ENCODE measurements at regions not wholly inside any gene's neighbourhood (a gene's known extent, or its start where the extent isn't known, plus 50 kb on each side); places are given as distances from the start of the nearest gene placed in this dataset.

- intact Hi-C loops (cut with micrococcal nuclease) = no loop called here
- Histone ChIP-seq H3K9ac (ENCODE audit: low read length) (no peak overlapping the region), H3K4me2 (ENCODE audit: low read length) (no peak overlapping the region), H3K4me3 (replicated peaks in 1 of 2; ENCODE audit: low read depth in 1 of 2, low read length in 2 of 2) (no peak overlapping the region), H3K9me3 (ENCODE audit: control insufficient read depth in 1 of 2, insufficient read depth in 1 of 2, low read depth in 1 of 2, low read length in 2 of 2) (no peaks in the 10 kb centered on the region), H3K9me2 (ENCODE audit: insufficient read depth) (no peaks in the 10 kb centered on the region), H2AFZ (ENCODE audit: low read depth, low read length, poor library complexity, severe bottlenecking) (no peak overlapping the region), H3K27me3 (ENCODE audit: insufficient read depth, low read length) (no peaks in the 10 kb centered on the region), H4K20me1 (ENCODE audit: insufficient read depth) (no peaks in the 10 kb centered on the region), H3K27ac (ENCODE audit: low read depth, low read length) (no peak overlapping the region), H3K79me2 (ENCODE audit: insufficient read depth, low read length) (no peaks in the 10 kb centered on the region), H3K36me3 (ENCODE audit: control insufficient read depth in 1 of 2, insufficient read depth in 2 of 2, low read length in 2 of 2) (no peaks in the 10 kb centered on the region), H3K4me1 (ENCODE audit: control insufficient read depth in 1 of 2, insufficient read depth in 2 of 2, low read length in 2 of 2) (no peaks in the 10 kb centered on the region)
- DNase-seq (ENCODE audit: low read depth, low spot score) = no peak
- RAD21 ChIA-PET (ENCODE audit: low non-redundant PET in 1 of 2, low total read pairs in 2 of 2, uncharacterized antibody in 2 of 2, unreplicated experiment in 2 of 2) = no interaction called here
- TF ChIP-seq ZFX (IDR thresholded peaks at IDR 0.05) (no peak), TCF7L2 (IDR thresholded peaks at IDR 0.05; ENCODE audit: borderline replicate concordance, extremely low read depth, insufficient read depth, insufficient read length) (peak; percentile 7), JUND (IDR thresholded peaks at IDR 0.05) (no peak), CTCF (IDR thresholded peaks at IDR 0.05 in 2 of 3, conservative IDR thresholded peaks at IDR 0.05 in 1 of 3; ENCODE audit: borderline replicate concordance in 1 of 3, insufficient read depth in 1 of 3, low read depth in 2 of 3, low read length in 2 of 3) (no peak), SP1 (IDR thresholded peaks at IDR 0.05; ENCODE audit: low read depth) (no peak), MAX (IDR thresholded peaks at IDR 0.05) (no peak)
- no peak for ATAC-seq
- CTCF ChIA-PET = no interaction called here
- BruUV-seq (replicated peaks) = no TSS peak
- POLR2A ChIA-PET = no interaction called here
Measured at GRCh38 chr11:109120341-109120740, 301.6 kb upstream of the C11orf87 start.

GRCh38 chr11:109121173-109121932 is 300.6 kb upstream of the C11orf87 start:
- Histone ChIP-seq H3K9me3 (ENCODE audit: control insufficient read depth in 1 of 2, insufficient read depth in 1 of 2, low read depth in 1 of 2, low read length in 2 of 2) (no peaks in the 10 kb centered on the region), H3K27me3 (ENCODE audit: insufficient read depth, low read length) (no peaks in the 10 kb centered on the region), H3K4me3 (replicated peaks in 1 of 2; ENCODE audit: low read depth in 1 of 2, low read length in 2 of 2) (no peak overlapping the region), H2AFZ (ENCODE audit: low read depth, low read length, poor library complexity, severe bottlenecking) (no peak overlapping the region), H3K79me2 (ENCODE audit: insufficient read depth, low read length) (no peaks in the 10 kb centered on the region), H3K27ac (ENCODE audit: low read depth, low read length) (no peak overlapping the region), H3K4me1 (ENCODE audit: control insufficient read depth in 1 of 2, insufficient read depth in 2 of 2, low read length in 2 of 2) (no peaks in the 10 kb centered on the region), H3K36me3 (ENCODE audit: control insufficient read depth in 1 of 2, insufficient read depth in 2 of 2, low read length in 2 of 2) (no peaks in the 10 kb centered on the region), H3K4me2 (ENCODE audit: low read length) (no peak overlapping the region), H3K9ac (ENCODE audit: low read length) (no peak overlapping the region), H4K20me1 (ENCODE audit: insufficient read depth) (no peaks in the 10 kb centered on the region), H3K9me2 (ENCODE audit: insufficient read depth) (no peaks in the 10 kb centered on the region)
- ChIA-PET CTCF (no interaction called here), RAD21 (ENCODE audit: low non-redundant PET in 1 of 2, low total read pairs in 2 of 2, uncharacterized antibody in 2 of 2, unreplicated experiment in 2 of 2) (no interaction called here), POLR2A (no interaction called here)
- no TSS peak for BruUV-seq (replicated peaks)
- ATAC-seq (no peak), DNase-seq (ENCODE audit: low read depth, low spot score) (no peak)
- intact Hi-C loops (cut with micrococcal nuclease) = no loop called here
- TF ChIP-seq CEBPB (IDR thresholded peaks at IDR 0.05; ENCODE audit: low read depth) (no peak), SP1 (IDR thresholded peaks at IDR 0.05; ENCODE audit: low read depth) (no peak), TCF7L2 (IDR thresholded peaks at IDR 0.05; ENCODE audit: borderline replicate concordance, extremely low read depth, insufficient read depth, insufficient read length) (no peak), REST (IDR thresholded peaks at IDR 0.05; ENCODE audit: low read depth) (no peak), POLR2A (IDR thresholded peaks at IDR 0.05; ENCODE audit: borderline replicate concordance, extremely low read depth, insufficient read depth, insufficient read length) (no peak), YY1 (IDR thresholded peaks at IDR 0.05; ENCODE audit: extremely low read depth, insufficient replicate concordance, low read depth, low read length) (no peak), ELF1 (IDR thresholded peaks at IDR 0.05; ENCODE audit: borderline replicate concordance, low read depth) (no peak), EGR1 (IDR thresholded peaks at IDR 0.05; ENCODE audit: low read depth) (no peak)
